Heart left ventricle (tissue), 13 donors: ENCODE measurements at regions not wholly inside any gene's neighbourhood (a gene's known extent, or its start where the extent isn't known, plus 50 kb on each side); places are given as distances from the start of the nearest gene placed in this dataset.

Source experiments
- POLR2A ChIP-seq, 2 donors: fragments of 450-650 bp; IDR thresholded peaks; one replicate each; pipeline ENCODE4 v1.6.1; 2017; ENCODE audit warnings: antibody characterized with exemption in 2 of 2, mild to moderate bottlenecking in 2 of 2, moderate library complexity in 2 of 2
- TF ChIP-seq, protein P1 (sequence below), 12 donors: fragments of 200-600 bp; sonication (generic) in 4 of 12; IDR thresholded peaks; one replicate each; pipeline versions ENCODE4 v1.5.0 to v1.8.0; 2018 to 2022; ENCODE audit warnings: antibody characterized with exemption in 12 of 12, mild to moderate bottlenecking in 5 of 12
- donor health status: ischemic (EF 13 %, LVEDD 7.1; RV severe dilation, severe dysfunction).
- donor health status: DM: no; HTN: yes; CAD: no.
- donor health status: DM: no; HTN: no; CAD: no.
- donor health status: ischemic (EF 25% LVEDD 6.9; RV normal size, moderate dysfunction).
- donor health status: ischemic (EF 25% LVEDD 5.7; RV mildly dilated, moderate dysfunction).
- donor health status: ischemic (EF 35%, LVEDD 5.7; RV mildly dilated, moderate dysfunction).
- donor health status: nonischemic (EF 11% LVEDD 7.7; RV severe dilation, severe dysfunction).
- donor health status: DM: yes; HTN: yes; CAD: no.
- donor health status: PGD.
- donor health status: ischemic (EF 29% LVEDD 5.4; RV normal size, mild dysfunction).
- donor health status: nonischemic (EF 23%, LVEDD 6.1; RV moderate dilation, normal function).

DNA sequence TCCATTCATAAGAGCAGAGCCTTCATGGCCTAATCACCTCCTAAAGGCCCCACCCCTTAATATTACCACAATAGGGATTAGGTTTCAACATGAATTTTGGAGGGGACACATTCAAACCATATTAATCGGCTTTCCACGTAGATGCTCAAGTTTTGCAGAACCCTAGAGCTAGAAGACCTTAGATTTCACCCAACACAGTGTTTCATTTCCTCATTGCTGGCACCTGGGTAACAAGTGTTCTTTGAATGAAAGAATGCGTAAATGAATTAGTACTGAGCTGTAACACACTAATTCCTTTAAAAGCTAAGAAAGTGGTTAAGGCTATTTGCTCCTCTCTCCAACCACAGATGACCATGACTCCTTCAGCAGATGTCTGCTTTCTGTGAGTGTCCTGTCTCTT lies 252.5 kb downstream of the SMAD2 start:
- TF ChIP-seq, protein P1, sequence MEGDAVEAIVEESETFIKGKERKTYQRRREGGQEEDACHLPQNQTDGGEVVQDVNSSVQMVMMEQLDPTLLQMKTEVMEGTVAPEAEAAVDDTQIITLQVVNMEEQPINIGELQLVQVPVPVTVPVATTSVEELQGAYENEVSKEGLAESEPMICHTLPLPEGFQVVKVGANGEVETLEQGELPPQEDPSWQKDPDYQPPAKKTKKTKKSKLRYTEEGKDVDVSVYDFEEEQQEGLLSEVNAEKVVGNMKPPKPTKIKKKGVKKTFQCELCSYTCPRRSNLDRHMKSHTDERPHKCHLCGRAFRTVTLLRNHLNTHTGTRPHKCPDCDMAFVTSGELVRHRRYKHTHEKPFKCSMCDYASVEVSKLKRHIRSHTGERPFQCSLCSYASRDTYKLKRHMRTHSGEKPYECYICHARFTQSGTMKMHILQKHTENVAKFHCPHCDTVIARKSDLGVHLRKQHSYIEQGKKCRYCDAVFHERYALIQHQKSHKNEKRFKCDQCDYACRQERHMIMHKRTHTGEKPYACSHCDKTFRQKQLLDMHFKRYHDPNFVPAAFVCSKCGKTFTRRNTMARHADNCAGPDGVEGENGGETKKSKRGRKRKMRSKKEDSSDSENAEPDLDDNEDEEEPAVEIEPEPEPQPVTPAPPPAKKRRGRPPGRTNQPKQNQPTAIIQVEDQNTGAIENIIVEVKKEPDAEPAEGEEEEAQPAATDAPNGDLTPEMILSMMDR (IDR thresholded peaks at IDR 0.05) = no peak
- no peak for TF ChIP-seq POLR2A (IDR thresholded peaks at IDR 0.05)
